ENCODE measurements at regions not wholly inside any gene's neighbourhood (a gene's known extent, or its start where the extent isn't known, plus 50 kb on each side); places are given as distances from the start of the nearest gene placed in this dataset.

GRCh38 chr21:29475329-29475728 is 176.6 kb downstream of the BACH1 start:
- TF ChIP-seq EZH2 (IDR thresholded peaks at IDR 0.05; ENCODE audit: borderline replicate concordance, low read depth, low read length, poor library complexity, severe bottlenecking) (no peak), CTCF (conservative IDR thresholded peaks at IDR 0.05; ENCODE audit: low read depth, low read length) (no peak)

Data from A673 (cell line).